ENCODE measurements at regions not wholly inside any gene's neighbourhood (a gene's known extent, or its start where the extent isn't known, plus 50 kb on each side); places are given as distances from the start of the nearest gene placed in this dataset.

- no peak for DNase-seq
- no peaks in the 10 kb centered on the region for H3K27me3 ChIP-seq (replicated peaks in 1 of 7)
- H3K4me3 ChIP-seq, result no peak overlapping the region
- H3K4me1 ChIP-seq, result peaks cover 0 to 9% (median 0%) of the 10 kb centered on the region in 6 donors
- no peaks in the 10 kb centered on the region for H3K9me3 ChIP-seq
- 83 to 97% (median 86%) methylated on average over 2 to 3 of the region's 3 CpGs for WGBS, 5 donors
- intact Hi-C loops (cut with DNase I; ENCODE audit: low total_unique reads), result no loop called here
- TF ChIP-seq POLR2A (IDR thresholded peaks at IDR 0.05) (no peak), CTCF (IDR thresholded peaks at IDR 0.05 in 8 of 11, conservative IDR thresholded peaks at IDR 0.05 in 3 of 11) (no peak), POLR2AphosphoS5 (IDR thresholded peaks at IDR 0.05) (no peak)
- H3K27ac ChIP-seq, result no peak overlapping the region
- H3K36me3 ChIP-seq, result no peaks in the 10 kb centered on the region
Observed at GRCh38 chrX:39982948-39983347, 114.8 kb downstream of the BCOR start.

- TF ChIP-seq CTCF (IDR thresholded peaks at IDR 0.05 in 8 of 11, conservative IDR thresholded peaks at IDR 0.05 in 3 of 11) (no peak), POLR2A (IDR thresholded peaks at IDR 0.05) (no peak), POLR2AphosphoS5 (IDR thresholded peaks at IDR 0.05) (no peak)
- H3K4me3 ChIP-seq, result no peak overlapping the region
- no peaks in the 10 kb centered on the region for H3K36me3 ChIP-seq
- no peak for DNase-seq
- peaks cover 0 to 9% (median 0%) of the 10 kb centered on the region in 6 donors for H3K4me1 ChIP-seq
- intact Hi-C loops (cut with DNase I; ENCODE audit: low total_unique reads), result no loop called here
- H3K27me3 ChIP-seq (replicated peaks in 1 of 7), result no peaks in the 10 kb centered on the region
- 51 to 68% (median 61%) methylated on average over 5 of the region's 5 CpGs for WGBS, 5 donors
- no peaks in the 10 kb centered on the region for H3K9me3 ChIP-seq
- H3K27ac ChIP-seq, result no peak overlapping the region
Observed at GRCh38 chrX:39983715-39984114, 114.0 kb downstream of the BCOR start.

- TF ChIP-seq POLR2A (IDR thresholded peaks at IDR 0.05) (no peak), CTCF (IDR thresholded peaks at IDR 0.05 in 8 of 11, conservative IDR thresholded peaks at IDR 0.05 in 3 of 11) (no peak), POLR2AphosphoS5 (IDR thresholded peaks at IDR 0.05) (no peak)
- Histone ChIP-seq H3K36me3 (no peaks in the 10 kb centered on the region), H3K27me3 (replicated peaks in 1 of 7) (no peaks in the 10 kb centered on the region), H3K4me3 (no peak overlapping the region), H3K9me3 (no peaks in the 10 kb centered on the region), H3K27ac (no peak overlapping the region), H3K4me1 (peaks cover 0 to 9% (median 0%) of the 10 kb centered on the region in 6 donors)
- no peak for DNase-seq
- intact Hi-C loops (cut with DNase I; ENCODE audit: low total_unique reads), result no loop called here
- 60 to 77% (median 69%) methylated on average over 5 to 14 of the region's 14 CpGs for WGBS, 5 donors
Observed at GRCh38 chrX:39984191-39984956, 113.4 kb downstream of the BCOR start.

- TF ChIP-seq CTCF (IDR thresholded peaks at IDR 0.05 in 8 of 11, conservative IDR thresholded peaks at IDR 0.05 in 3 of 11) (no peak), POLR2AphosphoS5 (IDR thresholded peaks at IDR 0.05) (no peak), POLR2A (IDR thresholded peaks at IDR 0.05) (no peak)
- H3K4me1 ChIP-seq, result peaks cover 0 to 9% (median 0%) of the 10 kb centered on the region in 6 donors
- H3K27ac ChIP-seq, result no peak overlapping the region
- 75 to 95% (median 87%) methylated on average over 9 of the region's 9 CpGs for WGBS, 5 donors
- no peaks in the 10 kb centered on the region for H3K9me3 ChIP-seq
- intact Hi-C loops (cut with DNase I; ENCODE audit: low total_unique reads), result no loop called here
- H3K27me3 ChIP-seq (replicated peaks in 1 of 7), result no peaks in the 10 kb centered on the region
- no peak overlapping the region for H3K4me3 ChIP-seq
- DNase-seq, result no peak
- H3K36me3 ChIP-seq, result no peaks in the 10 kb centered on the region
Observed at GRCh38 chrX:39985071-39985470, 112.7 kb downstream of the BCOR start.

All from spleen (tissue), 11 donors.